Dendritic cell treated with granulocyte-macrophage colony-stimulating factor and Interleukin-4, amounts not matched to agents 40 ng/mL and 50 ng/mL, for 4 days (primary cell): ENCODE measurements at regions not wholly inside any gene's neighbourhood (a gene's known extent, or its start where the extent isn't known, plus 50 kb on each side); places are given as distances from the start of the nearest gene placed in this dataset.
"Not testable (repeated sequence)": the region's sequence is repeated elsewhere in the genome, so short reads cannot be mapped to it uniquely, and the experiment has no call there.

Source experiments
- H3K27ac Mint-ChIP-seq: one replicate; pipeline ENCODE4 v1.8.0; 2022; ENCODE audit warnings: mild to moderate bottlenecking, mixed read lengths
- H3K27me3 Mint-ChIP-seq: one replicate; pipeline ENCODE4 v1.8.0; 2022; ENCODE audit warnings: mild to moderate bottlenecking, mixed read lengths
- H3K36me3 Mint-ChIP-seq: one replicate; pipeline ENCODE4 v1.8.0; 2022; ENCODE audit warnings: low read depth, mixed read lengths
- H3K4me1 Mint-ChIP-seq: one replicate; pipeline ENCODE4 v1.8.0; 2022; ENCODE audit warnings: low read depth, mixed read lengths
- H3K4me3 Mint-ChIP-seq: one replicate; pipeline ENCODE4 v1.8.0; 2022; ENCODE audit warnings: mild to moderate bottlenecking, moderate library complexity, mixed read lengths
- H3K9me3 Mint-ChIP-seq: one replicate; pipeline ENCODE4 v1.8.0; 2022; ENCODE audit warnings: mixed read lengths
- intact Hi-C: fragments of 100-400 bp; cut with micrococcal nuclease; formaldehyde crosslinking; loops from one replicate; pipeline ENCODE4 v1.15.0; 2022

DNA sequence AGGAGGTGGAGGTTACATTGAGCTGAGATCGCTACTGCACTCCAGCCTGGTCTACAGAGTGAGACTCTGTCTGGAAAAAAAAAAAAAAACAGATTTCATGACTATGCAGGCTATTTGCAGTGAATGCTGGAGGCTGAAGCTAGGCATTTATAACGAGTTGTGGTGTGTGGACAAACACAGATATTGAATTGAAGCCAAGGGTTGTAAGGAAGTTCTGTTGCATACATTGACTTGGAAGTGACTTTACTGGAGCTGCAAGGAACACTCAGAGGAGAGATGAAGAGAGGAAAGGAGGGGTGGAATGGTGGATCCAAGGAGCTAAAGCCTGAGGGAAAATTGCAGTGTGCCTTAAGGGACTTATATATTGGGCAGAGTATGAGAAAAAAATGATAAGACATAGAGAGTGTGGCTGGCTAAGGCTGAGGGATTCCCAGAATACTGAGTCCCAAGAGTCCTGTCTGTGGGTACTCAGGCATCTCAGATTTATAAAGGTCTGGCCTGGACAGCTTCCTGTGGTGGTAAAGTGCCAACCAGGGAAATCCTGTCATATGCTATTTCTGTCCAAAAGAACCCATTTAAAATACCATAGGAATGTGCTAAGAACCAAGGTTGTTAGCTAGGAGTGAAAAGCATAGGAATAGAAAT, 87.8 kb upstream of the GUCY1A1 start:
- H3K27me3 Mint-ChIP-seq, result no peaks in the 10 kb centered on the region
- intact Hi-C loops, result no loop called here
- H3K9me3 Mint-ChIP-seq, result no peaks in the 10 kb centered on the region
- H3K4me1 Mint-ChIP-seq, result peaks cover 7% of the 10 kb centered on the region
- H3K4me3 Mint-ChIP-seq, result no peak overlapping the region
- no peaks in the 10 kb centered on the region for H3K36me3 Mint-ChIP-seq
- H3K27ac Mint-ChIP-seq, result no peak overlapping the region

GRCh38 chr4:155578219-155578618, 88.4 kb upstream of the GUCY1A1 start:
- Mint-ChIP-seq H3K4me3 (no peak overlapping the region), H3K27me3 (no peaks in the 10 kb centered on the region), H3K9me3 (no peaks in the 10 kb centered on the region), H3K36me3 (no peaks in the 10 kb centered on the region), H3K27ac (no peak overlapping the region), H3K4me1 (peaks cover 5% of the 10 kb centered on the region)
- intact Hi-C loops, result no loop called here

DNA sequence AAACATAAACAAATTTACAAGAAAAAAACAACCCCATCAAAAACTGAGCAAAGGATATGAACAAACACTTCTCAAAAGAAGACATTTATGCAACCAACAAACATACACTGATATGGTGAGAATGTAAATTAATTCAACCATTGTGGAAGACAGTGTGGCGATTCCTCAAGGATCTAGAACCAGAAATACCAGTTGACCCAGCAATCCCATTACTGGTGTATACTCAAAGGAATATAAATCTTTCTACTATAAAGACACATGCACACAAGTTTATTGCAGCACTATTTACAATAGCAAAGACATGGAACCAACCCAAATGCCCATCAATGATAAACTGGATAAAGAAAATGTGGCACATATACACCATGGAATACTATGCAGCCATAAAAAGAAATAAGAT, 92.3 kb upstream of the GUCY1A1 start:
- not testable (repeated sequence) for H3K27ac Mint-ChIP-seq
- peaks cover 16% of the 10 kb centered on the region for H3K9me3 Mint-ChIP-seq

GRCh38 chr4:155573126-155573525, 93.5 kb upstream of the GUCY1A1 start:
- no peaks in the 10 kb centered on the region for H3K36me3 Mint-ChIP-seq
- no peak overlapping the region for H3K27ac Mint-ChIP-seq
- H3K9me3 Mint-ChIP-seq, result peaks cover 16% of the 10 kb centered on the region
- H3K4me1 Mint-ChIP-seq, result no peaks in the 10 kb centered on the region
- H3K4me3 Mint-ChIP-seq, result no peak overlapping the region
- H3K27me3 Mint-ChIP-seq, result no peaks in the 10 kb centered on the region
- intact Hi-C loops, result no loop called here

More for the DNA sequence above, 92.3 kb upstream of the GUCY1A1 start:
- intact Hi-C loops, H3K4me3 Mint-ChIP-seq, H3K4me1 Mint-ChIP-seq, H3K27me3 Mint-ChIP-seq, H3K36me3 Mint-ChIP-seq: not testable (repeated sequence)

DNA sequence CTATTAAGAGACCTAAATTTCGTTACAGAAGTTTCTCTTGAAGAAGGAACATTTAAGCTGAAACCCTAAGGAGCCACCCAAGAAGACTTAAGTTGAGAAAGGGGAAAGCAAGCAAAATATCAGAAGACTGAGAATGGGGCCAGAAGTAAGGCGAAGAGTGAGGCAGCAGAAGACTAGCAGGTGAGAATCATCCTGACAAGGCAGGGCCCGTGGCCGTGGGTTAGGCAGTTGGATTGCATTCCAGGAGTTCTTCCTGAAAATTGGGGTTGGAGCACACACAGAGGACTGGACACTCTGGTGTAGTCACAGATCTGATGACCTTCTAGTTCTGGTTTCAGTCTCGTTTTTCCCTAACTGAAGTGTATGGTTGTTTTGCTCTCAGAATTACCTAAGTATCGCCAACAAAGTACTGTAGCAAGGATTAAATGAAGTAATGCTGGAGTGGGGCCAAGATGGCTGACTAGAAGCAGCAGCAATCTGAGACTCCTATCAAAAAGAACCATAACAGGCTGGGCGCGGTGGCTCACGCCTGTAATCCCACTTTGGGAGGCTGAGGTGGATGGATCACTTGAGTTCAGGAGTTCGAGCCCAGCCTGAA, 94.4 kb upstream of the GUCY1A1 start:
- H3K4me3 Mint-ChIP-seq, result no peak overlapping the region
- intact Hi-C loops, result no loop called here
- no peak overlapping the region for H3K27ac Mint-ChIP-seq
- H3K9me3 Mint-ChIP-seq, result peaks cover 16% of the 10 kb centered on the region
- H3K4me1 Mint-ChIP-seq, result no peaks in the 10 kb centered on the region
- H3K36me3 Mint-ChIP-seq, result no peaks in the 10 kb centered on the region
- H3K27me3 Mint-ChIP-seq, result no peaks in the 10 kb centered on the region

GRCh38 chr4:155571184-155571944, 95.3 kb upstream of the GUCY1A1 start:
- Mint-ChIP-seq H3K36me3 (no peaks in the 10 kb centered on the region), H3K4me1 (no peaks in the 10 kb centered on the region), H3K9me3 (peaks cover 16% of the 10 kb centered on the region), H3K27ac (no peak overlapping the region), H3K27me3 (no peaks in the 10 kb centered on the region), H3K4me3 (no peak overlapping the region)
- intact Hi-C loops, result no loop called here

GRCh38 chr4:155570661-155571060, 96.0 kb upstream of the GUCY1A1 start:
- no peaks in the 10 kb centered on the region for H3K36me3 Mint-ChIP-seq
- intact Hi-C loops, result no loop called here
- peaks cover 16% of the 10 kb centered on the region for H3K9me3 Mint-ChIP-seq
- no peak overlapping the region for H3K27ac Mint-ChIP-seq
- no peak overlapping the region for H3K4me3 Mint-ChIP-seq
- no peaks in the 10 kb centered on the region for H3K4me1 Mint-ChIP-seq
- no peaks in the 10 kb centered on the region for H3K27me3 Mint-ChIP-seq

GRCh38 chr4:155569960-155570515, 96.6 kb upstream of the GUCY1A1 start:
- no peaks in the 10 kb centered on the region for H3K4me1 Mint-ChIP-seq
- H3K9me3 Mint-ChIP-seq, result peaks cover 16% of the 10 kb centered on the region
- no peak overlapping the region for H3K27ac Mint-ChIP-seq
- intact Hi-C loops, result no loop called here
- H3K36me3 Mint-ChIP-seq, result no peaks in the 10 kb centered on the region
- H3K27me3 Mint-ChIP-seq, result no peaks in the 10 kb centered on the region
- H3K4me3 Mint-ChIP-seq, result no peak overlapping the region

DNA sequence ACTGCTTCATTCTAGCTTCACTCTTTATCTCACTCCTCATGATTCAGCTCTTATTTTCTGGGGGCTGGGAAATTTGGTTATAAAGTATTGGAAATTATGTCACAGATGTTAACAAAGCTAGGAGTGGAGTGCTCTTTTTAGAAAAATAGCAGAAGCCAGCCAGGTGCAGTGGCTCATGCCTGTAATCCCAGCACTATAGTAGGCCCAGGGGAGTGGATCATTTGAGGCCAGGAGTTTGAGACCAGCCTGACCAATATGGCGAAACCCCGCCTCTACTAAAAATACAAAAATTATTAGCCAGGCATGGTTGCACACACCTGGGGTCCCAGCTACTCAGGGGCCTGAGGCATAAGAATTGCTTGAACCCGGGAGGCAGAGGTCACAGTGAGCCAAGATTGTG, 97.2 kb upstream of the GUCY1A1 start:
- Mint-ChIP-seq H3K36me3 (no peaks in the 10 kb centered on the region), H3K9me3 (peaks cover 16% of the 10 kb centered on the region), H3K27me3 (no peaks in the 10 kb centered on the region), H3K4me1 (no peaks in the 10 kb centered on the region), H3K4me3 (no peak overlapping the region), H3K27ac (no peak overlapping the region)
- intact Hi-C loops, result no loop called here

GRCh38 chr4:155568641-155569220, 97.9 kb upstream of the GUCY1A1 start:
- no peak overlapping the region for H3K4me3 Mint-ChIP-seq
- no peaks in the 10 kb centered on the region for H3K36me3 Mint-ChIP-seq
- H3K27me3 Mint-ChIP-seq, result no peaks in the 10 kb centered on the region
- no peaks in the 10 kb centered on the region for H3K4me1 Mint-ChIP-seq
- peaks cover 16% of the 10 kb centered on the region for H3K9me3 Mint-ChIP-seq
- H3K27ac Mint-ChIP-seq, result no peak overlapping the region
- intact Hi-C loops, result no loop called here

GRCh38 chr4:155566354-155566753, 100.3 kb upstream of the GUCY1A1 start:
- Mint-ChIP-seq H3K36me3 (no peaks in the 10 kb centered on the region), H3K9me3 (no peaks in the 10 kb centered on the region), H3K4me1 (no peaks in the 10 kb centered on the region), H3K4me3 (no peak overlapping the region), H3K27me3 (no peaks in the 10 kb centered on the region), H3K27ac (no peak overlapping the region)
- intact Hi-C loops, result no loop called here

DNA sequence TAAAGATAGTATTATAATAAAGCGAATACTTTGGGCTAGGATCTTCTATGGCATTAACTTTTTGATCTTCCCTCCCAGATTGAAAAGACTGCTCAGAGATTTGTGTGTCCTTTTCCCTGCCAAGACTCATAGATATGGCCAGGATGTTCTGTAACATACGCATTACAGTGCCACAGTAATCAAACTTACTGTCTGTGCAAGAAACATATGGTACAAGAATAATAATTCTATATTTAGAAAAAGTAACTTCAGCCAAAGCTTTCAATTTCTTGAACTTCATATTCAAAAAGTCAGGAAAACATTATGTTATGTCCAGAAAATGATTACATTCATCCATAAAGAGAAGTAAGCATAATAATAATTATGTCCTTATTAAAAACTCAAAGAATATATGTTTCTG, 100.9 kb upstream of the GUCY1A1 start:
- Mint-ChIP-seq H3K4me1 (no peaks in the 10 kb centered on the region), H3K4me3 (no peak overlapping the region), H3K9me3 (no peaks in the 10 kb centered on the region), H3K36me3 (no peaks in the 10 kb centered on the region), H3K27me3 (no peaks in the 10 kb centered on the region), H3K27ac (no peak overlapping the region)
- intact Hi-C loops, result no loop called here

DNA sequence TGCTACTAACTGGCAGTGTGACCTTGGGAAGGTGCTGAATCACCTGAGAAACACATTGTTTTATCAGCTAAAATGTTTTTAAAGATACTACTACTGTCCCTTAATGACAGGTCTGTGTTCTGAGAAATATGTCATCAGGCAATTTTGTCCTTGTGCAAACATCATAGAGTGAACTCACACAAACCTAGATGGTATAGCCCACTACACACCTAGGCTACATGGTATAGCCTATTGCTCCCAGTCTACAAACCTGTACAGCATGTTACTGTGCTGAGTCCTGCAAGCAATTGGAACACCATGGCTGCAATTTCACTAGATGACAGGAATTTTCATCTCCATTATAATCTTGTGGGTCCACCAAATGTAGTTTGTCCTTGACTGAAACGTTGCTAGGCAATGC, 101.3 kb upstream of the GUCY1A1 start:
- Mint-ChIP-seq H3K9me3 (no peaks in the 10 kb centered on the region), H3K4me1 (no peaks in the 10 kb centered on the region), H3K4me3 (no peak overlapping the region), H3K27me3 (no peaks in the 10 kb centered on the region), H3K27ac (no peak overlapping the region), H3K36me3 (no peaks in the 10 kb centered on the region)
- intact Hi-C loops, result no loop called here

DNA sequence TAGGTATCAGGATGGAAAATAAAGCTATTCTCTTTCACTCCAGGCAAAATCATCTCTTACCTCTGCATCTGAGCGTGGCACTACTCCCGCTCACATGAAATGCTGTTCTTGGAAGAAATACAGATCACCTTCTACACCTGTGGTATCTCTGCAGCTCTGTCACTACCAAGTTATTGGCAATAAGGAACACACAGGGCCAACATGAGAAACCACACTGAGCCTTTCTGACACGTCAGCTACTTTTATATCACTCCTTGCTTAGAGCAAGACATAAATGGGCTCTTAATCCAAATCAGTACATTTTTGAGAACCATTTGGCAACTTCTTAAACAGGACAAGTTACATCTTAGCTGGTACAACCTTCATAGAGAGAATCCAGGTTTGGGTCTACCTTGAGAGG, 101.8 kb upstream of the GUCY1A1 start:
- Mint-ChIP-seq H3K27ac (no peak overlapping the region), H3K4me3 (no peak overlapping the region), H3K27me3 (no peaks in the 10 kb centered on the region), H3K36me3 (no peaks in the 10 kb centered on the region), H3K9me3 (no peaks in the 10 kb centered on the region), H3K4me1 (no peaks in the 10 kb centered on the region)
- intact Hi-C loops, result no loop called here
